ENCODE measurements at regions not wholly inside any gene's neighbourhood (a gene's known extent, or its start where the extent isn't known, plus 50 kb on each side); places are given as distances from the start of the nearest gene placed in this dataset.
"Not testable (repeated sequence)": the region's sequence is repeated elsewhere in the genome, so short reads cannot be mapped to it uniquely, and the experiment has no call there.

DNA sequence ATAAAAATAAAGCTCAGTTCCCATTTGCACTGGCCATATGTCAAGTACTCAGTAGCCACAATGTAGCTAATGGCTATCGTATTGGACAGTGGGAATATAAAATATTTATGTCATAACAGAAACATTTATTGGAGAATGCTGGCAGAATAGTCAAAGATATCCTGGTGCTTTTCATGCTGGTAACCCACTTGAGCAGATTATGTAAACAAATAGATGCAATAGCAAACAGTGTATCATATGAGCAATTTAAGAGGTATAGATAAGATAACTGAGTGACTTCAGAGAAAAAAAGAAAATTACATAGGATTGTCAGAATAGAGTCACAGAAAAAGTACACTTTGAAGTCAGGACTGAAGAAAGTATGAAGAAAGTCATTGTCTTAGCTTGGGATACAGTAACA lies 426.6 kb downstream of the NDFIP2 start:
- DNase-seq, result no peak

DNA sequence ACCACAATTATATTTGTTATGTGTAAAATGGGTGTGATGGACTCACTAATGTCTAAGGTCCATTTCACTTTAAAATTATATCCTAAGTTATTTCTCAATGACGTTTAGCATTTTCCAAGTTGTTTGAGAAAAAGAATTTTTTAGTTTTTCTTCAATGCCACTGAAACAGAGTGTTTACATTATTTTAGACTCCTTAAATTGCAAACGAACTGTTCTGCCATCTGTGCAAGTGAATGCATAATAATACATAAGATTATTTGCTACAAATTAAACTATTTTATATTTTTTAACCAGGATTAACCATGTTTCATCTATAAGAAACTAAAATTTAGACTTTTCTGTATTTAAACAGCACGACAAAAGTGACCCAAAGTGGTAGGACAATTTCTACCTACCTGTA lies 425.4 kb downstream of the NDFIP2 start:
- DNase-seq, result no peak

DNA sequence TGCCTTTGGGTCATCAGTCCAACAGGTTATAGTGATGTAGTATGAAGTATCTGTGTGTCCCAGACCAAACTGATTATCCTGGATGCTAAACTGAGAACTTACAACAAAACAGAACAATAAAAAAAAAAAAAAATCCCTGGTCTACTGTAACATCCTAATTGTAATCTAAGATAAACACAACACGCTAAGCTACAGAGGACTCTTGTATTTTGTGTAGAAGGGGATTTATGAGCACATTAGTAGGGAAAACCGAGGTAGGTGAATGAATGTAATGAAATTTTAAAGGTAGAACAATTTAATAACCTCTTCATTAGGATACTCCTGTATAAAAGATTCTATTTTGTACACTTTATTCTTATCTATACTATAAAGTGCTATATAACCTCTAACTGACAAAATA lies 424.1 kb downstream of the NDFIP2 start:
- no peak for DNase-seq

DNA sequence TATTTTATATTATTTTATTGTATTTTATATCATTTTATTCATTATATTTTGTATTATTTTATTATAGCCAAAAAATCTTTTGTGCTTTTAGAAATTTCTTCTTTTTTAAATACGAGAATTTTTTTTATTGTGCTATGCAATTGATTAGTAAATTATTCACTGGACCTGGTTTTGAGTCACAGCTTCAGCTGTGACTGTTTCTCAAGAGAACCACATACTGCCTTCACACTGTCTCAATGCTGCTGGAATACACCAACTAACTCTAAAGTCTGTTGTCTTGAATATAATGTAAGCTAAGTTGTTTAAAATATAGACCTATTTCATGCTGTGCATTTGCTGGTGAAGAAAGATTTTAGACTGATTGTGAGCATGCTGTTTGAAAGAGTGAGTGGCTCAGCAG lies 423.6 kb downstream of the NDFIP2 start:
- no peak for DNase-seq

DNA sequence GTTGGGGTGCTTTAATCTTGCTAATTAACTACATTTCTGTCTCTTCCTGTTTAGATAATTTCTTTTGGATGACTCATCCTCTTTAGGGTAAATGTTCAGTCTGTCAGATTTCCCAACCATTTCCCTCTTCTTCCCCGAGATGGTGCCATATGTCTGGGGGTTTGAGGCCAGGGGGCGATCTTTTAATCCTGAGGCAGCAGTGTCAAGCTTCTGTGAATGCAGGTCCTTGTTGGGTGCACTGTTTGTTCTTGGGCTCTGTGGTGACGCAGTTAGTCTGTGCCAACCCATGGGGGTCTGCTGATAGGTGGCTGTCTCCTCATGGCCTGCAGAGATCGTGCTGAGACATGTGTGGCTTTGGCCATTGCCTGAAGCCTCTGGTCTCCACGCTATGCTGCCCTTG lies 420.4 kb downstream of the NDFIP2 start:
- DNase-seq, result no peak

DNA sequence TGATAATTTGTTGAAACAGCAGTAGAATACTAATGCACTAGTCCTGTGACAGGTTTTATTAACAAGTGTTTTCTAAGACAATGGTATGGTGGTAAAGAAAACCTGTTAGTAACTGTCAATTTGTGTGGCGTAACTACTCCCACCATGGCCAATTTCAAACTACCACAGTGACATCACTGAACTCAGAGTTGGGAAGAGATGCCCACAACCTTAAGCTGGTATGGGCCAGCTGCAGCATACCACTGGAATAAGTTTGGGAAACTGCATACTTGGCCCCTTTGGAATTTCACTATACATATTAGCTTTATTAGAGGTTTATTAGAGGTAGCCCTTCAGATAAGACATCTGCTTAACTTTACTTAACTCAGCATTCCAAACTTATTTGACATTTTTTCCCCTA lies 419.4 kb downstream of the NDFIP2 start:
- no peak for DNase-seq

DNA sequence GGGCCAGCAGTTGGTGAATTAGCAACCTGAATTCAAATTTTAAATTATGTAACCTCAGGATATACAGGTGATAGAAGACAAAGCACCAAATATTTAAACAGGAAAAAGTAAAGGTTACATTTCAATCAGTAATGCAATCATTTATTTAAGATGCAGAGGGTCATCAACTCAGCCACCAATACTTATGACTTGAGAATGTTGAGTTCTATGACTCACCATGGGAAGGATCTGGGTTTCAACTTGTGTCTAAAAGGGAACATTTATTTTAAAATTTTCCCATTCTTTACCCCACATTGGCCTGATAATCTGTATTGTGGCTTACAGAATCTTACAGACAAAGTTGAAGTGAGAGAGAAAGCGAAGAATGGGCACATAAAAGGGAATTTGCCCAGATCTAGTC lies 418.0 kb downstream of the NDFIP2 start:
- no peak for DNase-seq

DNA sequence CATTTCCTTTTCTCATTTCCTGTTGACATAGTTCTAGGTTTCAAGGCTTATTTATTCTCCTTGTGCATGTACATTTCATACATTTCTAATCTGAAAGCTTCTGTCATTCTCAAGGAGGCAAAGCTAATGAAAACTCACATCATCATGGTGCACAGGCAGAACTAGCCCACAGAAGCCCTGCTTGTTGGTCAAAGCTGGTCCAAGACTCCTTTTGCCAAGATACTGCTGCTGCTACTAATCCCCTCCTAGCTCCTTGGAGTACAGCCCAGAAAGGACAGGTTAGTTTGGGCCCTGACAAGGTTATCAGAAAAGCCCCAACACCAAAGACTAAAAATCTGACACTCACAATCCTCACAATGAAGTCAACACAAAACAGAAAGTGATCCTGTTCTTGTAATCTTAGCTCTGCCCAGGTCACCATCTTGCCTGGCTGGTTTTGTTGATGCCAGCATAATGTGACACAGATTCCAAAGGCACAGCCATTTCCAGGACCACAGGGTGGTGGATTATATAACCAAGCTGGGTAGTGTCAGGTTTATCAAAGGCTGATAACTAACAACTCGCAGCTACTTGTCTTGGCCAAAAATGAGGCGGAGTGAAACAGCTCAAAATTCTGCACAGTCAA lies 417.4 kb downstream of the NDFIP2 start:
- no peak for DNase-seq

DNA sequence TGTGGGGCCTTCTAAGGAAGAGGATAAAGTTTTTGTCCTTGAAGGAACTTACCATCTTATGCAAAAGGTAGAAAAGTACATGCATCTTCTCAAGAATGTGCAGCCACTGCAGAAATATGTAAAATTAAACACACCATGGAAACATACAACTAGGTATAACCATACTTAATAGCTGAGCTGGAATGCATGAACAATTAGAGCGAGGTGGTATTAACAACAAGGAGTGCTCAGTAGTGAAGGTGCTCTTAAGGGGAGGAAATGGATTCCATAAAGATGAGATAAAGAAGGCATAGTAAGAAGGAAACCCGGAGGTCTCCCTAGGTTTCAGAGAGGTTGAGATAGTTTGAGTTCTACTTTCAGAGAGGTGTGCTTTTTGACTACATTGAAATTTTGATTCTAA lies 415.9 kb downstream of the NDFIP2 start:
- DNase-seq, result no peak

DNA sequence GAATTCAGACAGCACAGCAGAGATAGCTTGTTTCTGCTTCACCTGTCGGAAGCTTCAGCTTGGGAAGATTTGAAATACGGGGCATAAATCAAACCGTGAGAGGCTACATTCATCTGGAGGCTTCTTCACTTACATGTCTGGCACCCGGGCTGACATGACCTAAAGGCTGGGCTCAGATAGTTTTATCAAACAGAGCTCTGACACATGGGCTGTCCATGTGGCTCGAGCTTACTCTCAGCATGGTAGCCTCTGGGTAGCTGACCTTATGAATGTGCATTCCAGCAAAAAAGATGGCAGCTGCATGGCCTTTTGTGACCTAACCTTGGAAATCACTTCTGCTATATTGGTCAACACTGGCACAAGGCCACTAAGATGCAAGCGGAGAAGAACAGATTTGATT lies 414.5 kb downstream of the NDFIP2 start:
- no peak for DNase-seq

DNA sequence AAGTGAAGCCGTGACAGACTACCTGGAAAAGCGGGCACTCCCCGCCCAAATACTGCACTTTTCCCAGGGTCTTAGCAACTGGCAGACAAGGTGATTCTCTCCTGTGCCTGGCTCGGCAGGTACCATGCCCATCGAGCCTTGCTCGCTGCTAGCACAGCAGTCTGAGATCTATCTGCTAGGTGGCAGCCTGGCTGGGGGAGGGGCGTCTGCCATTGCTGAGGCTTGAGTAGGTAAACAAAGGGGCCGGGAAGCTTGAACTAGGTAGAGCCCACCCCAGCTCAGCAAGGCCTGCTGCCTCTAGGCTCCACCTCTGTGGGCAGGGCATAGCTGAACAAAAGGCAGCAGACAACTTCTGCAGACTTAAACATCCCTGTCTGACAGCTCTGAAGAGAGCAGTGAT lies 406.3 kb downstream of the NDFIP2 start:
- not testable (repeated sequence) for DNase-seq

DNA sequence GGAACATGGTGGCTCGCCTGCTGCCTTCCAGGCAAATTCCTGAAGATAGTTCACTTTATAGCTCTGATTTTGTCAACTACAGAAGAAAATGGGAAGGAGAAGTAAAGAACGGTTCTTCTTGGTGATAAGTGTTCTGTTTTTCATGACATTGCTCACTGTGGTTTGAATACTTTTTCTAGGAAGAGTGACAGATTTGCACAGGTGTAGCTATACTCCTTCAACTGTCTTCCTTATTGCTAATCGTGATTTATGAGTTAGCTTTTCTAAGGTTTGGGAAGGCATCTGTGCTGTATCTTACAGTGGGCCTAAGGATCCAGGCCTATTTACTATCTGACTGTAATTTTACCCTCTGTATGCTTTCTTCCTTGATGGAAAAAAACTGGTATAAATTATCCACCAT lies 405.6 kb downstream of the NDFIP2 start:
- no peak for DNase-seq

DNA sequence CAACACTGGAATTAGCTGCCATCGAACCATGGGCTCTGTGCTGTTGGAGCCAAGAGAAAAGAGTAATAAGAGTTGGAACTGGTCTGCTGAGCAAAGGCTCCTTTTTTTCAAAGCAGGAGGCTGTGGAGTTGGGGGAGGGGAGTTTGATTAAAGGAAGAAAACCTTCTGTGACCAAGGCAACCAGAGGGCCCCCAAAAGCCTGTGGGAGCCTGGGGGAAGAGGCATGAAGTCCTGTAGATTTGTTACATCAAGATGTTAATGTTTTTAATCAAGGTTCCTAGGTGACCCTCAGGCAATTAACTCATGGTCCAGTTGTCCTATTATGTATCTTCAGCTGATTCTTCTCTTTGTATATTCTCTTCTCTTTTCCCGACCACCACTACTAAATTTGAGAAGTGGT lies 403.9 kb downstream of the NDFIP2 start:
- no peak for DNase-seq

DNA sequence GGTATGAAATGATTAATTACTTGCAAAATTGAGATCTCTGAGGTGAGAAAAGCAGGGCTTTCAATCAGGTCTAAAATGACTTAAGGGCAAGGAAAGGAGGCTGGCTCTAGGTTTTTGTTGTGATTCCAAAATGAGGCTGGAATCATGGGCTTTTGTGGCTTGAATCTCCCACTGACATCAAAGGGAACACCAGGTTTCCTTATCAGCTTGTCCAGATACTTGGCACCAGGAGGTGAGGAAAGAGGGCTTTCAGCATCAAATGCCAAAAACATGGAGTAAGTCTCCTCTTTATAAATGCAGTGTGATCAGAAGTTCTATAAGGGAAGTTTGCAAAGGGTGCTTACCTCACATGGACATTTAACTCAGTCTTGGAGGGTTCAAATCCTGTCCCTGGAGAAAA lies 402.3 kb downstream of the NDFIP2 start:
- DNase-seq, result no peak

DNA sequence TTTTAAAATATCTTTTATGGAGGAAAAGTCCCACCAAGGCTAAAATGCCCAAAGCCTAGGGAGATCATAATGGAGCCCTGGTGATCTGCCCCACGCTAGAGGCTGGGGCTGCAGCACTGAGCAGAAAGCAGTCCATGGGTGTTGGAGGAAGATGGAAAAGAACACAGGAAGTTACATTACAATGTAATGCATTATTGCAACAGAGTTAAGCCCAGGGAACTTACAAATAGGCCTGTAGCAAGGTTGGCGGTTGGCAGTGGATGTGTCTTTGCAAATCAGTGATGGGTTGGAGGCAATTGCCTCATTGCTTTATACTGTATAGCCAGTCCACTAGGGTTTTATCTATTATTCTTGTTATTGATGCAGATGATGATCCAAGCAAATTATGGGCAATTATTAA lies 399.9 kb downstream of the NDFIP2 start:
- no peak for DNase-seq

DNA sequence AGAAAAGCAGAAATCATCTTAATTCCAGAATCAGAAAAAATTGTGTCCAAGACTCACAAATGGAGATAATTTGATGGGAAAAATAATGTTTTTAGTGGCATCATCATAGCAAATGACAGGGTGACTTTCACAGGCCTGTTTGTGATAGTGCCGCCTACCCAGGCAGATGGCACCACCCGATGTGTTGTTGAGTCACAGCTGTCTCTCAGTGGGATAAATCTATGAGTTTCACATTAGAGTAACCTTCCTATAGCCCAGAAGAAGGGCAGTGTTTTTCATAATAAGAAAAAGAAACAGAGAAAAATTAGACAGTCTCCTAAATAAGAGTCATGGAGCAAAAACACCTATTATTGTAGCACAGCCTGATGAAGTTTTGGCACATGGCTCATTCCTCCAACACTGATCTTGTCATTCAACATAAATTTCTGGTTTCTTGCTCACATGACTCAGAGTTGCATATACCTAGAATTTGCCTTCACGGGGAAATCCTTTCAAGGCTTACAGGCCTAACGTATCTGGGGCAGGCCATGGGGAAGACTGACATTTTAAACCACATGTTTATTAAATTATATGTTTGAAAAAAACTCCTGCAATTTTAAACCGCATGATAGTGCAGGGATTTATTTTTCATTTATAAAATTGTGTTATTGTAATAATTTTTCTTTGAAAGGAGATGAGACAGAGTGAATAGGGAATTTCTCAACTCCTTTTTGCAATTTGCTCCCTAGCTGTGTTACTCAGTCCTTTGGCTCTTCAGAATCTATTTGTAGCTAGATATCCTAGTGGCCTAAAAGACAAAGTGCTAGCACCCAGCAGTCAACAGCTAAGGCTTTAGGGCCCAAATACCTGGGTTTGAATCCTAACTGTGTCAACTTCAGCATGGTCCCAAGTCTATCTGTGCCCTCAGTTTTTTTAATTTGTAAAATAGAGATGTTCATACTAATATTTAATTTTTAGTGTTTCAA lies 393.7 kb downstream of the NDFIP2 start:
- DNase-seq, result no peak

DNA sequence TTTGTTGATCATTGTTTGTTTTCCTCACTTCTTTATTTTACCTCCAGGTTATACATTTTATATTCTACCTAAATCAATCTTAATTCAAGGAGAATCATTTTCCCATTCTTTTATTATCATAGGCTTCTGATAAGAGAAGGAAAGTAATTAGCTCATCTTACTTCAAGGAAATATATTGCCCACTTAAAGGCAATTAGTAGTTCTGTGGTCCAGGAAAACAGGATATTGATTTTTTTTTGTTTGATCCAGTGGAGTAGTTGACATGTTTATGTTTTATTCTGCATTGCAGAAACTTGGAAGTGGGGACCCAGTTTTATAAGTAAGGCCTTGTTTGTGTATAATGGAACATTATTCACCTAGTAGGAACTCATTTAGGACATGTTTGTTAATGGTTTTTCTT lies 390.6 kb downstream of the NDFIP2 start:
- DNase-seq, result no peak

DNA sequence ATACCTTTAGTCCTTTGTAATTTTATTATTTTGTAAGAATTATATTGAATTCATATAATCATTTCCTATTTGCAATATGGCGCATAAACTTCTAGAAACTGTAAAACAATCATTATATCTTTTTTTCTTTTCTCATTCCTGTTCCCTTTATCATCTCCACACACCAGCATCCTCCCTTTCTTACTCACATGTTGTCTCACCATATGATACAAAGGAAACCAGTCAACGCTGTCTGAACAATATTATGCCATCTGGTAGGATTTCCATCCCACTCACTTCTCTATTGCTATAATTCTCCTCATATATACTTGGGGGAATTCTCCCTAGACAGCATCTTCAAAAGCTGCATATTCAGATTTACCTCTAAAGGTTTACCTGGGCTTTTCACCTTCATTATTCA lies 389.8 kb downstream of the NDFIP2 start:
- no peak for DNase-seq

DNA sequence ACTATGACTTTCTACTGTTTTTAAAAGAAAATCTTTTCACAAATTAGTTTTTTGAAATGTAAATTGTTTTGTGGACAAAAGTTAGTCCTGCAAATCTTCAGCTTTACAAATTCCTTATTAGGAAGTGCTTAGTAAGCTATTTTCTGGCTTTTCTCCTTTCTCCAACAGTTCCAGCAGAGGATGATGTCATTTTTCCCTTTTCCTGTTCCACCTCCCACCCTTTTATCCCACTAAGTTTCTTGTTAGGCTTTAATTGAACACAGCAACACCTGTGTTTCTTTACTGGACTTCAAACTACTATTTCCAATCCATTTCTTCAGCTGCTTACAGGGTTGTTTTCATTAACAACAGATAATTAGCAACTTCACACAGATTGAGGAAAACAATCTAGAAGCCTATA lies 389.2 kb downstream of the NDFIP2 start:
- DNase-seq, result no peak

DNA sequence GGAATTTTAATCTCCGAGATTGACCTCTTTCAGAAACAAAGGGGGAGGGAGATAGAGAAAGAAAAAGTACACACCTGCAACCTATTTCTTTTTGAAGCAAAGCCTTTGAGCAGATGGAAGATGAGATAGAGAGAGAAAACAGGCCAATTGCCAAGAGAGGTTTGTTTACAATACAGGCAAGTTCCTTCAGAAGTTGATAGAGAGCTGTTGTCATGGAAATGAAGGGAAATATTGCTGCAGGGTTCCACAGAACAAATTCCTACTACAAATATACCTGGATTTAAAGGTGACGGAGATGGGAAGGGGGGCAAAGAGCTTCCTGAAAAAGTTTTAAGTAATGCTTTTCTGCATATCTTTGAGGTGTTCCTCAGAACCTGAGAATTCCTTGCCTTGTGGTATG lies 388.4 kb downstream of the NDFIP2 start:
- no peak for DNase-seq

DNA sequence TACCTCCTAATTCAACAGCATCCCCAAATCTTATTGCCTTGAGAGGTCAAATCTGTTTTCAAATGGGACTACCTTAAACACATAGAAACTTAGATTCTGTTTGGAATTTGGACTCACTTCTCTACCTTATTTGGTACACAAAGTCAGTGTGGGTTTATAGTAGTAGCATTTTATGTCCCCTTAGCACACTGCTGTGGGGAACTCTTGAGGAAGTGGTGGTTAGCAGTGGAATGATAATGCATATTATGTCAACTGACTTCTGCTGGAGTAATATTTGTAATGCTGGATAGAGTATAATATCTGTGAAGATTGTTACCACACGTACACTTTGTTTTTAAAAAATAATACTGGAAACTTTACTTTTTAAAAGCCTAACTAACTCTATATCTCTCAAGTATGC lies 386.3 kb downstream of the NDFIP2 start:
- DNase-seq, result no peak

DNA sequence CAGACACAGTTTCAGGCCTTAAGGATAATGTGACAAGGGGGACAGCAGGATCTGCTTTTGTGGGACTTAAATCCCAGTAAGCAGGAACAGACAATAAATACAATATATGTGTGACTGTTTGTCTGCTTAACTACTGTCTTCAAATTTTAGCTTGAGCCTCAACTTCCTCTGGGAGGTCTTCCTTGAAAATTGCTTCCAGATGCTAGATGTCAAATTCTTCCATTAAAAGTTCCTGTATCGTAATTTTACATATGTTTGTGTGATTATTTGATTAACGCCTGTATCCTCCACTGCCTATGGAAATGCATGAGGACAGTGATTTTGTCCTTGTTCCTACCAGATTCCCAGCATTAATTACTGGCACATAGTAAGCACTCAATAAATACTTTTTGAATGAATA lies 385.5 kb downstream of the NDFIP2 start:
- no peak for DNase-seq

DNA sequence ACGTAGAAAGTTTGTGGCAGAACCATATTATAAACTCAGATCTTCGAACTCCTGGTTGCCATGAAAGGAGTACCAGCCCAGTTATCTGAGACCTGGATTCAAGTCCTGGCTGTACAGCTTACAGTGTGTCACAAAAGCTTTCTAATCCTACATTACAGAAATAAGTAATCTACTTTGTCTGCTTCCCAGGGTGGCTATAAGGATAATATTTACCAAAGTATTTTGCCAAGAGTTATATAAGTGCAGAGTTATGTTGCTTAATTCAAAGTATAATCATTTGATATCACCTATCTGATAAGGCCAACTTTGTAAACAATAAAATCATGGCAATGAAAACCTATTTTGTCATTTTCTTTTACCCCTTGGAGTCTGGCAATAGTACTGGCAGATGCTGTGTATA lies 381.6 kb downstream of the NDFIP2 start:
- DNase-seq, result no peak

DNA sequence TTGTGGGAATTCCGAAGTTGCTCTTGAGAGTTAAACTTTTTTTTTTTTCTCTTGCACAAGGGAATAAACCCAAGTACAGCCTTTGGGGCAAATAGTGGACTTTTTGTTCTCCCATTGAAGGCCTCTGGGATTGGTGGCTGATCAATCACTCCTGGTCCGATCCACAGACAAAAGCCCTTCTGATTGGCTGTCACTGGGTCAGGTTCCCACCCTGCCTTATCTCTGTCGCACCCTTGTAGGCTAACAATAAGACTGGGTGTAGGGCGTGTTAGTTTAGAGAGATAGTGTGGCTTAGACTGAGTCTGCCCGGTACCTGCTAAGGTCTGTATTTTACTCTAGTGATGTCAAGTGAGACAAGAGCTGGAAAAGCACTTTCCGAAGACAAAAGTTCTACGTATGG lies 380.8 kb downstream of the NDFIP2 start:
- no peak for DNase-seq

DNA sequence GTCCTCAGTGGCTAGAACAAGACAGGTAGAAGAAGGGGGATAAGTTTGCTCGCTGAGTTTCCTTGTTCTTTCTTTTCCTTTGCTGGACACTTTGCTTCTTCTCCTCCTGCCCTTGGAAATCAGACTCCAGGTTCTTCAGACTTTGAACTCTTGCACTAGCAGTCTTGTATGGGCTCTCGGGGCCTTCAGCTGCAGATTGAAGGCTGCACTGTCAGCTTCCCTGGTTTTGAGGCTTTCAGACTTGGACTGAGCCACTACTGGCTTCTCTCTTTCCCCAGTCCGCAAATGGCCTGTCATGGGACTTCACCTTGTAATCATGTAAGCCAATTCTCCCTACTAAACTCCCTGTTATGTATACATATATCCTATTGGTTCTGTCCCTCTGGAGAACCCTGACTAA lies 379.8 kb downstream of the NDFIP2 start:
- DNase-seq, result no peak

Data from activated CD4-positive, alpha-beta T cell treated with anti-CD3 and anti-CD28 coated beads, Interleukin-2, Interleukin-6, amounts not matched to agents 100 ng/mL and 50 ng/mL, durations not matched to agents 16 hours and 8 hours (primary cell).